ENCODE measurements at regions not wholly inside any gene's neighbourhood (a gene's known extent, or its start where the extent isn't known, plus 50 kb on each side); places are given as distances from the start of the nearest gene placed in this dataset.

DNA sequence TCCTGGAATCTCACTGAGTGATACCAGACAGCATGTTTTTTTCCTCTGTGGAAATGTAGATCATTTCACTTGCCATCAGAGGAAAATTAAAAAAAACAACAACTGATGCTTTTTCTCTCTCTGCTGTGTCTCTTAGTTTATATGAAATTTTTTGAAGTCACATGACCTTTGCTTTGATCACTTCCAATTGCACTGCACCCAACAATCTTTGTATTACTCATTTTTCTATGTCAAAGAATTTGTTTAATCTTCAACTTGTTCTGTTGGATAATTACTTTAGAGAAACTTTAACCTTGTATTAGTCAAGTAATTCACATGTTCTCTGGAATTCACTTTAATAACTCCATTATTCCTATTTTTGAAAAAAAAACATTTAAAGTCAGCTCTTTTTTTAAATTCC, 1452.7 kb upstream of the CDH8 start:
- Histone ChIP-seq H3K4me1 (ENCODE audit: insufficient read depth) (no peaks in the 10 kb centered on the region), H3K4me2 (no peak overlapping the region), H3K4me3 (no peak overlapping the region), H3K27ac (no peak overlapping the region), H3K36me3 (replicated peaks; ENCODE audit: insufficient read depth, low read depth) (no peaks in the 10 kb centered on the region), H3K9me3 (ENCODE audit: low read depth) (no peaks in the 10 kb centered on the region), H3K27me3 (no peaks in the 10 kb centered on the region), H4K20me1 (ENCODE audit: insufficient read depth, poor library complexity, severe bottlenecking) (no peaks in the 10 kb centered on the region), H3K79me2 (no peaks in the 10 kb centered on the region), H2AFZ (no peak overlapping the region), H3K9me2 (replicated peaks; ENCODE audit: insufficient read depth) (no peaks in the 10 kb centered on the region)
- no peak for DNase-seq (ENCODE audit: low spot score)
- TF ChIP-seq EZH2phosphoT487 (IDR thresholded peaks at IDR 0.05; ENCODE audit: low read depth, severe bottlenecking, unreplicated experiment) (no peak), EZH2 (IDR thresholded peaks at IDR 0.05; ENCODE audit: borderline replicate concordance) (no peak)
- TF ChIP-seq, protein P1, sequence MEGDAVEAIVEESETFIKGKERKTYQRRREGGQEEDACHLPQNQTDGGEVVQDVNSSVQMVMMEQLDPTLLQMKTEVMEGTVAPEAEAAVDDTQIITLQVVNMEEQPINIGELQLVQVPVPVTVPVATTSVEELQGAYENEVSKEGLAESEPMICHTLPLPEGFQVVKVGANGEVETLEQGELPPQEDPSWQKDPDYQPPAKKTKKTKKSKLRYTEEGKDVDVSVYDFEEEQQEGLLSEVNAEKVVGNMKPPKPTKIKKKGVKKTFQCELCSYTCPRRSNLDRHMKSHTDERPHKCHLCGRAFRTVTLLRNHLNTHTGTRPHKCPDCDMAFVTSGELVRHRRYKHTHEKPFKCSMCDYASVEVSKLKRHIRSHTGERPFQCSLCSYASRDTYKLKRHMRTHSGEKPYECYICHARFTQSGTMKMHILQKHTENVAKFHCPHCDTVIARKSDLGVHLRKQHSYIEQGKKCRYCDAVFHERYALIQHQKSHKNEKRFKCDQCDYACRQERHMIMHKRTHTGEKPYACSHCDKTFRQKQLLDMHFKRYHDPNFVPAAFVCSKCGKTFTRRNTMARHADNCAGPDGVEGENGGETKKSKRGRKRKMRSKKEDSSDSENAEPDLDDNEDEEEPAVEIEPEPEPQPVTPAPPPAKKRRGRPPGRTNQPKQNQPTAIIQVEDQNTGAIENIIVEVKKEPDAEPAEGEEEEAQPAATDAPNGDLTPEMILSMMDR (IDR thresholded peaks at IDR 0.05; ENCODE audit: poor library complexity), result no peak

DNA sequence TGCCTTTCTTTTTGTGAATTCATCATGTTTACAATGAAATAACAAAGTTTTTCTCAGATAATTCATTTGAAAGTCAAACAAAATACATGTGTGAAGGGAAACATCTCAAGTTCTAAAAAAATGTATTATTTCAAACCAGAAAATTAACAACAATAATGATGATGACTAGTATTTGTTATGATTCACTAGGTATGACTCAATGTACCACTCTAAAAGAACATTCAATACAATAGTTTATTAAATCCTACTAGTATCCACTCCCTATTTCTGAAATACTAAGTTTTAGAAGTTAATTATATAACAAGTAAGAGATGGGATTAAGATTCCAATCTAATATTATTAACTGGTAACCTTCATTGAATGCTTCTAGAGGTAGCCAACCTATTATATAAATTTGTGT, 1444.8 kb upstream of the CDH8 start:
- no peaks in the 10 kb centered on the region for H3K79me2 ChIP-seq
- H3K27me3 ChIP-seq, result no peaks in the 10 kb centered on the region
- no peak overlapping the region for H2AFZ ChIP-seq
- H3K9me2 ChIP-seq (replicated peaks; ENCODE audit: insufficient read depth), result no peaks in the 10 kb centered on the region
- H3K36me3 ChIP-seq (replicated peaks; ENCODE audit: insufficient read depth, low read depth), result no peaks in the 10 kb centered on the region
- no peak overlapping the region for H3K27ac ChIP-seq
- H3K4me2 ChIP-seq, result no peak overlapping the region
- no peak overlapping the region for H3K4me3 ChIP-seq
- no peaks in the 10 kb centered on the region for H3K4me1 ChIP-seq (ENCODE audit: insufficient read depth)
- DNase-seq (ENCODE audit: low spot score), result no peak
- H4K20me1 ChIP-seq (ENCODE audit: insufficient read depth, poor library complexity, severe bottlenecking), result no peaks in the 10 kb centered on the region
- TF ChIP-seq EZH2phosphoT487 (IDR thresholded peaks at IDR 0.05; ENCODE audit: low read depth, severe bottlenecking, unreplicated experiment) (no peak), EZH2 (IDR thresholded peaks at IDR 0.05; ENCODE audit: borderline replicate concordance) (no peak)
- TF ChIP-seq, protein P1 (IDR thresholded peaks at IDR 0.05; ENCODE audit: poor library complexity), result no peak
- no peaks in the 10 kb centered on the region for H3K9me3 ChIP-seq (ENCODE audit: low read depth)

- Histone ChIP-seq H3K27ac (no peak overlapping the region), H3K9me2 (replicated peaks; ENCODE audit: insufficient read depth) (no peaks in the 10 kb centered on the region), H3K9me3 (ENCODE audit: low read depth) (no peaks in the 10 kb centered on the region), H3K4me1 (ENCODE audit: insufficient read depth) (no peaks in the 10 kb centered on the region), H3K4me2 (no peak overlapping the region), H2AFZ (no peak overlapping the region), H3K79me2 (no peaks in the 10 kb centered on the region), H4K20me1 (ENCODE audit: insufficient read depth, poor library complexity, severe bottlenecking) (no peaks in the 10 kb centered on the region), H3K4me3 (no peak overlapping the region), H3K36me3 (replicated peaks; ENCODE audit: insufficient read depth, low read depth) (no peaks in the 10 kb centered on the region), H3K27me3 (no peaks in the 10 kb centered on the region)
- no peak for DNase-seq (ENCODE audit: low spot score)
- TF ChIP-seq EZH2phosphoT487 (IDR thresholded peaks at IDR 0.05; ENCODE audit: low read depth, severe bottlenecking, unreplicated experiment) (no peak), EZH2 (IDR thresholded peaks at IDR 0.05; ENCODE audit: borderline replicate concordance) (no peak)
- TF ChIP-seq, protein P1 (IDR thresholded peaks at IDR 0.05; ENCODE audit: poor library complexity), result no peak
These were observed 1437.5 kb upstream of the CDH8 start for GRCh38 chr16:63473725-63474124.

DNA sequence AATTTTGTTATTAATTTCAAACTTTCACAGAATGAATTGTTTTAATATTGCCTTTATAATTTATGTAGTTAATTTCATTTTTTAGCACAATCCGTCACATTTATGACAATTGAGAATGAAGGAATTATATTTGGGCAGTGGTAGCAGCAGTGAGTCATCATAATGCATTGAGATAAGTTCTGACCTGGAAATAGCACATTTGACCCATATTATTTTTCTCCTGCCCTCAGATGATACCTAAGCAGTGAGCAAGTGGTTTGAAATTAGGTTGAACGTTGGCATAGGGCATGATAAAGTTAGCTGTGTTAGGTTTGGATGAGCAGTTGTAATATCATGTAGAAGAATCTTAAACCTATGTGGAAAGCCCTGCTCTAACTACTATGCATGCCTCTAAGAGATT, 1431.3 kb upstream of the CDH8 start:
- Histone ChIP-seq H2AFZ (no peak overlapping the region), H4K20me1 (ENCODE audit: insufficient read depth, poor library complexity, severe bottlenecking) (no peaks in the 10 kb centered on the region), H3K9me2 (replicated peaks; ENCODE audit: insufficient read depth) (no peaks in the 10 kb centered on the region), H3K36me3 (replicated peaks; ENCODE audit: insufficient read depth, low read depth) (no peaks in the 10 kb centered on the region), H3K79me2 (no peaks in the 10 kb centered on the region), H3K9me3 (ENCODE audit: low read depth) (no peaks in the 10 kb centered on the region), H3K4me2 (no peak overlapping the region), H3K27me3 (no peaks in the 10 kb centered on the region), H3K4me3 (no peak overlapping the region), H3K4me1 (ENCODE audit: insufficient read depth) (no peaks in the 10 kb centered on the region), H3K27ac (no peak overlapping the region)
- WGBS (ENCODE audit: low lambda C conversion rate, missing lambda C conversion rate), result 73% methylated on average over 2 of the region's 2 CpGs
- no peak for DNase-seq (ENCODE audit: low spot score)
- no peak for TF ChIP-seq EZH2phosphoT487 (IDR thresholded peaks at IDR 0.05; ENCODE audit: low read depth, severe bottlenecking, unreplicated experiment)
